Spleen (tissue), 11 donors: ENCODE measurements at regions not wholly inside any gene's neighbourhood (a gene's known extent, or its start where the extent isn't known, plus 50 kb on each side); places are given as distances from the start of the nearest gene placed in this dataset.

ENCODE experiments used
- DNase-seq: peaks from one replicate; pipeline ENCODE4 v3.0.0-alpha.2; 2020
- H3K27ac ChIP-seq, 8 donors: fragments of 200-600 bp; sonication (generic) in 7 of 8; 1 replicate in 4 of 8; 2 replicates in 4 of 8; pipeline versions ENCODE4 v1.5.0 to v1.8.0; 2016 to 2021; ENCODE audit warnings: inconsistent platforms in 4 of 8, mild to moderate bottlenecking in 4 of 8, moderate library complexity in 1 of 8
- H3K27me3 ChIP-seq, 7 donors: fragments of 200-600 bp; sonication (generic) in 6 of 7; replicated peaks in 1 of 7; 1 replicate in 4 of 7; 2 replicates in 3 of 7; pipeline versions ENCODE4 v1.5.0 to v1.8.0; 2016 to 2021; ENCODE audit warnings: inconsistent platforms in 3 of 7, mild to moderate bottlenecking in 1 of 7
- H3K36me3 ChIP-seq, 6 donors: fragments of 200-600 bp; sonication (generic) in 5 of 6; 1 replicate in 4 of 6; 2 replicates in 2 of 6; pipeline versions ENCODE4 v1.5.0 to v1.8.0; 2016 to 2021; ENCODE audit warnings: inconsistent platforms in 2 of 6
- H3K4me1 ChIP-seq, 6 donors: fragments of 200-600 bp; sonication (generic) in 5 of 6; 1 replicate in 3 of 6; 2 replicates in 3 of 6; pipeline versions ENCODE4 v1.5.0 to v1.8.0; 2016 to 2021; ENCODE audit warnings: inconsistent platforms in 3 of 6
- H3K4me3 ChIP-seq, 8 donors: fragments of 200-600 bp; sonication (generic) in 7 of 8; 1 replicate in 4 of 8; 2 replicates in 4 of 8; pipeline versions ENCODE4 v1.5.0 to v1.8.0; 2016 to 2021; ENCODE audit warnings: inconsistent platforms in 4 of 8, mild to moderate bottlenecking in 4 of 8, moderate library complexity in 2 of 8
- H3K9me3 ChIP-seq, 8 donors: fragments of 200-600 bp; sonication (generic) in 7 of 8; 1 replicate in 4 of 8; 2 replicates in 4 of 8; pipeline versions ENCODE4 v1.5.0 to v1.8.0; 2016 to 2021; ENCODE audit warnings: inconsistent platforms in 4 of 8
- POLR2A ChIP-seq, 3 donors: fragments of 450-650 bp; IDR thresholded peaks; one replicate each; pipeline ENCODE4 v1.5.1; 2017; ENCODE audit warnings: antibody characterized with exemption in 3 of 3, mild to moderate bottlenecking in 1 of 3
- POLR2AphosphoS5 ChIP-seq, 3 donors: sonication (generic); formaldehyde crosslinking; IDR thresholded peaks; one replicate each; pipeline ENCODE4 v1.5.1; 2017; ENCODE audit warnings: antibody characterized with exemption in 3 of 3
- WGBS, 5 donors: extraction: QIAGEN DNeasy Blood & Tissue Kit in 3 of 5; methylation state at CpG; one replicate each; pipeline versions ENCODE4 v1.1.5 to v1.1.7; 2013 to 2018; 5-methylcytosine and 5-hydroxymethylcytosine counted together
- intact Hi-C: fragments of 100-400 bp; cut with DNase I; formaldehyde crosslinking; loops from one replicate; pipeline ENCODE4 v1.15.0; 2023; ENCODE audit warnings: low total_unique reads
- TF ChIP-seq, protein P1 (sequence below), 11 experiments: fragments of 200-600 bp in 7 of 11; fragments of 450-650 bp in 4 of 11; sonication (generic) in 4 of 11; IDR thresholded peaks in 8 of 11; conservative IDR thresholded peaks in 3 of 11; 1 replicate in 7 of 11; 2 replicates in 4 of 11; pipeline versions ENCODE4 v1.4.0 to v1.8.0; 2016 to 2021; ENCODE audit warnings: antibody characterized with exemption in 11 of 11, inconsistent platforms in 4 of 11, mild to moderate bottlenecking in 1 of 11
- donor health status: healthy with polysubstance abuse.
- donor health status: DM: no; HTN: no; CAD: no; lungs with moderate emphysema.
- donor health status: DM: no; HTN: no; CAD: no.
- donor health status: Bipolar disorder and iron deficiency.
- donor health status: healthy.
- donor health status: DM: no; HTN: no; CAD: no.
- donor health status: DM: yes; HTN: yes; CAD: no.

DNA sequence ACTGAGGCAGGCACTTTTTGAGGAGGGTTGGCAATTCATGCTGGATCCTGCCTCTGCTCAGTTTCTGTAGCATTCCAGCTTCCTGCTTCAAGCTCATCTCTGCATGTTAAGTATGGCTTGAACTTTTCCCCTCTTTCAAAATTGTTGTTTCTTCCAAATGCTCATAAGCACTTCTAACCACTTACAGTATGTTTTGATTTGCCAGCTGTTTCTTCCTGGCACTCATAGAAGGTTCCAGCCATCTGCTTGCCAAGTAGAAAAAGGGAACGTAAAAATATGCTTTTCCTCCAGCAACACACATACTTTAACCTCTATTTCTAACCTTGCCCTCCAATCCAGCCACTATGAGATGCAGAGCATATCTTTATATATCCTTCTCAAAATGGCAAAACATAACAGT lies 692.6 kb upstream of the COBL start:
- intact Hi-C loops, result no loop called here
- H3K4me3 ChIP-seq, result no peak overlapping the region
- H3K9me3 ChIP-seq, result peaks cover 0 to 15% (median 3%) of the 10 kb centered on the region in 8 donors
- DNase-seq, result no peak
- H3K27me3 ChIP-seq, result no peaks in the 10 kb centered on the region
- no peaks in the 10 kb centered on the region for H3K36me3 ChIP-seq
- TF ChIP-seq POLR2A (IDR thresholded peaks at IDR 0.05), result no peak
- TF ChIP-seq, protein P1, sequence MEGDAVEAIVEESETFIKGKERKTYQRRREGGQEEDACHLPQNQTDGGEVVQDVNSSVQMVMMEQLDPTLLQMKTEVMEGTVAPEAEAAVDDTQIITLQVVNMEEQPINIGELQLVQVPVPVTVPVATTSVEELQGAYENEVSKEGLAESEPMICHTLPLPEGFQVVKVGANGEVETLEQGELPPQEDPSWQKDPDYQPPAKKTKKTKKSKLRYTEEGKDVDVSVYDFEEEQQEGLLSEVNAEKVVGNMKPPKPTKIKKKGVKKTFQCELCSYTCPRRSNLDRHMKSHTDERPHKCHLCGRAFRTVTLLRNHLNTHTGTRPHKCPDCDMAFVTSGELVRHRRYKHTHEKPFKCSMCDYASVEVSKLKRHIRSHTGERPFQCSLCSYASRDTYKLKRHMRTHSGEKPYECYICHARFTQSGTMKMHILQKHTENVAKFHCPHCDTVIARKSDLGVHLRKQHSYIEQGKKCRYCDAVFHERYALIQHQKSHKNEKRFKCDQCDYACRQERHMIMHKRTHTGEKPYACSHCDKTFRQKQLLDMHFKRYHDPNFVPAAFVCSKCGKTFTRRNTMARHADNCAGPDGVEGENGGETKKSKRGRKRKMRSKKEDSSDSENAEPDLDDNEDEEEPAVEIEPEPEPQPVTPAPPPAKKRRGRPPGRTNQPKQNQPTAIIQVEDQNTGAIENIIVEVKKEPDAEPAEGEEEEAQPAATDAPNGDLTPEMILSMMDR (IDR thresholded peaks at IDR 0.05 in 8 of 11, conservative IDR thresholded peaks at IDR 0.05 in 3 of 11), result no peak
- no peak overlapping the region for H3K27ac ChIP-seq
- 32 to 47% (median 37%) methylated on average over 1 of the region's 1 CpG for WGBS, 5 donors
- H3K4me1 ChIP-seq, result no peaks in the 10 kb centered on the region

DNA sequence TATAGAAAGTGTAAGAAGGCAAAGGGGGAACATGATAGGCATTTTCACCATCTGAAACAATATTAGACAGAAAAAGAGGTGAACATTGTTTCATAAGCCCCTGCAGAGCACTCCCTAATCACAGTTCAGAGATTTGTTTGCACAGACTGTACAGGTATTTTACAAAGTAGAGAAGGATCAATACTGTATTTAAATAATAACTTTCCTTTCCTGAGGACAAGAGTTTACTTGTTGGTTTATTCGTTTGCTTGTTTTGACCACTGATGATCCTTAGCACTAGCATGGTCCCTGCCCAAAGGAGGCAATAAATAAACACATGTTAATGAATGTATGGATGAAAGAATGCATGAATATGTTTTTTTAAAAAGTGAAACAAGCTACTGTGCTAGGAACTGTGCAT lies 690.1 kb upstream of the COBL start:
- TF ChIP-seq, protein P1 (IDR thresholded peaks at IDR 0.05 in 8 of 11, conservative IDR thresholded peaks at IDR 0.05 in 3 of 11), result no peak
- TF ChIP-seq POLR2AphosphoS5 (IDR thresholded peaks at IDR 0.05) (no peak), POLR2A (IDR thresholded peaks at IDR 0.05) (no peak)
- H3K27me3 ChIP-seq, result no peaks in the 10 kb centered on the region
- 81 to 88% (median 84%) methylated on average over 1 of the region's 1 CpG for WGBS, 5 donors
- no peaks in the 10 kb centered on the region for H3K4me1 ChIP-seq
- H3K27ac ChIP-seq, result no peak overlapping the region
- no peak overlapping the region for H3K4me3 ChIP-seq
- no peaks in the 10 kb centered on the region for H3K36me3 ChIP-seq
- no peak for DNase-seq
- H3K9me3 ChIP-seq, result peaks cover 0 to 15% (median 2%) of the 10 kb centered on the region in 8 donors
- intact Hi-C loops, result no loop called here

DNA sequence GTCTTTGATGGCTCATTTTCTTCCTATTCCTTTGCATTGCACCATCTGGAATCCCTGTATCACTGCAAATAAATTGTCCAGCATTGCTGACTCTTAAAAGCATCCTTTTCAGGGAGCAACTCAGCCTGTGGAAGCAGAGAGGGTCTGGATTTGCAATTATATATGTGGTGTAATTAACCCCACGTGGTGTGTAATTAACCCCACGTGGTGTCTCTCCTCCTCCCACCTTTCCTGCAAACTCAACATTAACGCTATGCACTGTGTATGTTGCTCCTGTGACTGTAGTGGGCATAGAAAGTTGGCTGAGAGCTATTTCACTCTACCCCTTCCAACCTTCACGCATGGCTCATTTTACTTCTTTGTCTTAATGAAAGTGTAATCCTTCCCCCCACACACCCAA lies 689.0 kb upstream of the COBL start:
- Histone ChIP-seq H3K27me3 (no peaks in the 10 kb centered on the region), H3K4me1 (no peaks in the 10 kb centered on the region), H3K36me3 (no peaks in the 10 kb centered on the region), H3K27ac (no peak overlapping the region), H3K4me3 (no peak overlapping the region), H3K9me3 (peaks cover 0 to 15% (median 0%) of the 10 kb centered on the region in 8 donors)
- 60 to 71% (median 66%) methylated on average over 4 of the region's 4 CpGs for WGBS, 5 donors
- intact Hi-C loops, result no loop called here
- TF ChIP-seq, protein P1 (IDR thresholded peaks at IDR 0.05 in 8 of 11, conservative IDR thresholded peaks at IDR 0.05 in 3 of 11), result no peak
- TF ChIP-seq POLR2AphosphoS5 (IDR thresholded peaks at IDR 0.05), result no peak
- TF ChIP-seq POLR2A (IDR thresholded peaks at IDR 0.05), result no peak
- DNase-seq, result no peak

DNA sequence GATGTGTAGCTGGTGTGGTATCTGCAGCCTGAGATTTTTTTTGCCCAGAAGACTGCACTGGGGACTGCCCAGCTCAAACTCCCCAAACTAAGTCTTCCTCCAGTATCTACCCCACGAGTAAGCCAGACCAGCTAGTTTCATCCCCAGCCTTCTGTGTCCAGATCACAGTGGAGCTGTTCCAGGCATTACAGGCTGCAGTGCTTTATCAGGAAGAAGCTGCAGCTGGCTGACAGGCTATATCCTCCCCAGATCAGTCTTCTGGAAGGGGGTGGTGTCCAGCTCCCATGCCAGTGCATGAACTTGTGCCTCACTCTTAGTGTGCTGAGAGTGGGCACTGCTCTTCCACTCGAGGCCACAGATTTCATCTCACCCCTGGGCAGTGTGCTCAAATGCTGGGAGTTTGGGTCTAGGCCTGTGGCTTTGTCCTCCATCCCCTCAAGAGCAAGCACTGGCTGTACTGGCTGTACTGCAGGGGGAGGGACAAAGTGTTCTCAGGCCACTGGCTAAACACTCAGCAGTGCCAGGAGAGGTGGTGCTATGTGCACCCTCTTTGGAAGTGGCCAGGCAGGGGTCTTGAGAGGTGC lies 679.1 kb upstream of the COBL start:
- 47 to 89% (median 65%) methylated on average over 1 to 2 of the region's 2 CpGs for WGBS, 5 donors
- intact Hi-C loops, result no loop called here
- TF ChIP-seq POLR2A (IDR thresholded peaks at IDR 0.05) (no peak), POLR2AphosphoS5 (IDR thresholded peaks at IDR 0.05) (no peak)
- TF ChIP-seq, protein P1 (IDR thresholded peaks at IDR 0.05 in 8 of 11, conservative IDR thresholded peaks at IDR 0.05 in 3 of 11), result no peak
- H3K4me1 ChIP-seq, result no peaks in the 10 kb centered on the region
- no peaks in the 10 kb centered on the region for H3K36me3 ChIP-seq
- peaks cover 0 to 31% (median 11%) of the 10 kb centered on the region in 8 donors for H3K9me3 ChIP-seq
- DNase-seq, result no peak
- H3K27me3 ChIP-seq, result no peaks in the 10 kb centered on the region
- no peak overlapping the region for H3K27ac ChIP-seq
- H3K4me3 ChIP-seq, result no peak overlapping the region
